ENCODE measurements at regions not wholly inside any gene's neighbourhood (a gene's known extent, or its start where the extent isn't known, plus 50 kb on each side); places are given as distances from the start of the nearest gene placed in this dataset.

DNA sequence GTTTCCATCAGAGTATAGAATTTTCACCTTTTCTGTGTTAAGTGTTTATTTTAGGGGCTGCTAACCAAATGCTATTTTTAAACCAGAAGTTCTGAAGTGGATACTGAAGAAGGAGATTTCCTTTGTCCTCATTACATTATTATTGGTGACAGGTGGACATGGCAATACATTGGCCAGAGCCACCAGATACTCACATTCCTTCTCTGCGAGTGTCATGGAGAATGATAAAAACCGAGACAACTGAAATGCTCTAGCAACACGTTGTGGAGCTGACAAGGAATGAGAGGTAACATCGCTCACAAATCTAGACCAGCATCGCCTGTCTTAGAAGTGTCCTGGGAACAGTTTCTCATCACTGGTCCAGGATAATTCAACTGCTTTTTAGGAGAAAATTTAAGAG is 241.2 kb downstream of the IRS1 start:
- TF ChIP-seq, protein P1, sequence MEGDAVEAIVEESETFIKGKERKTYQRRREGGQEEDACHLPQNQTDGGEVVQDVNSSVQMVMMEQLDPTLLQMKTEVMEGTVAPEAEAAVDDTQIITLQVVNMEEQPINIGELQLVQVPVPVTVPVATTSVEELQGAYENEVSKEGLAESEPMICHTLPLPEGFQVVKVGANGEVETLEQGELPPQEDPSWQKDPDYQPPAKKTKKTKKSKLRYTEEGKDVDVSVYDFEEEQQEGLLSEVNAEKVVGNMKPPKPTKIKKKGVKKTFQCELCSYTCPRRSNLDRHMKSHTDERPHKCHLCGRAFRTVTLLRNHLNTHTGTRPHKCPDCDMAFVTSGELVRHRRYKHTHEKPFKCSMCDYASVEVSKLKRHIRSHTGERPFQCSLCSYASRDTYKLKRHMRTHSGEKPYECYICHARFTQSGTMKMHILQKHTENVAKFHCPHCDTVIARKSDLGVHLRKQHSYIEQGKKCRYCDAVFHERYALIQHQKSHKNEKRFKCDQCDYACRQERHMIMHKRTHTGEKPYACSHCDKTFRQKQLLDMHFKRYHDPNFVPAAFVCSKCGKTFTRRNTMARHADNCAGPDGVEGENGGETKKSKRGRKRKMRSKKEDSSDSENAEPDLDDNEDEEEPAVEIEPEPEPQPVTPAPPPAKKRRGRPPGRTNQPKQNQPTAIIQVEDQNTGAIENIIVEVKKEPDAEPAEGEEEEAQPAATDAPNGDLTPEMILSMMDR (CRISPR knock-in tag; IDR thresholded peaks at IDR 0.05), result no peak
- TF ChIP-seq ZNF34 (CRISPR knock-in tag; IDR thresholded peaks at IDR 0.05; ENCODE audit: borderline replicate concordance) (no peak), ZNF263 (CRISPR knock-in tag; IDR thresholded peaks at IDR 0.05) (no peak), ZNF17 (CRISPR knock-in tag; IDR thresholded peaks at IDR 0.05) (no peak), MXD4 (CRISPR knock-in tag; IDR thresholded peaks at IDR 0.05) (no peak), WIZ (CRISPR knock-in tag; IDR thresholded peaks at IDR 0.05) (no peak), RBM22 (optimal IDR thresholded peaks at IDR 0.05; ENCODE audit: low read length) (no peak), ZNF354B (CRISPR knock-in tag; IDR thresholded peaks at IDR 0.05) (no peak)
